Liver (tissue), 2 donors: ENCODE measurements at regions not wholly inside any gene's neighbourhood (a gene's known extent, or its start where the extent isn't known, plus 50 kb on each side); places are given as distances from the start of the nearest gene placed in this dataset.

Experiments
- CTCF ChIP-seq: fragments of 150-350 bp; IDR thresholded peaks from 2 replicates; pipeline ENCODE4 v1.5.1; 2017; ENCODE audit warnings: improper control_type of control experiment, low read depth, low read length; ENCODE audit not compliant: missing input control
- FOXA1 ChIP-seq: IDR thresholded peaks from 2 replicates; pipeline ENCODE4 v1.6.1; 2016; ENCODE audit warnings: antibody characterized with exemption
- MAX ChIP-seq: IDR thresholded peaks from 2 replicates; pipeline ENCODE4 v1.6.1; 2016; ENCODE audit warnings: antibody characterized with exemption
- REST ChIP-seq: IDR thresholded peaks from 2 replicates; pipeline ENCODE4 v1.6.1; 2016; ENCODE audit warnings: antibody characterized with exemption, mild to moderate bottlenecking
- YY1 ChIP-seq: IDR thresholded peaks from 2 replicates; pipeline ENCODE4 v1.6.1; 2016; ENCODE audit warnings: antibody characterized with exemption, mild to moderate bottlenecking
- ZBTB33 ChIP-seq: IDR thresholded peaks from 2 replicates; pipeline ENCODE4 v1.6.1; 2016; ENCODE audit warnings: antibody characterized with exemption
- donor health status: healthy.

- TF ChIP-seq ZBTB33 (no peak), CTCF (no peak), REST (no peak), MAX (no peak), YY1 (no peak), FOXA1 (no peak)
Measured at GRCh38 chr5:53827211-53827651, 266.8 kb downstream of the NDUFS4 start.
